ENCODE measurements at regions not wholly inside any gene's neighbourhood (a gene's known extent, or its start where the extent isn't known, plus 50 kb on each side); places are given as distances from the start of the nearest gene placed in this dataset.

DNA sequence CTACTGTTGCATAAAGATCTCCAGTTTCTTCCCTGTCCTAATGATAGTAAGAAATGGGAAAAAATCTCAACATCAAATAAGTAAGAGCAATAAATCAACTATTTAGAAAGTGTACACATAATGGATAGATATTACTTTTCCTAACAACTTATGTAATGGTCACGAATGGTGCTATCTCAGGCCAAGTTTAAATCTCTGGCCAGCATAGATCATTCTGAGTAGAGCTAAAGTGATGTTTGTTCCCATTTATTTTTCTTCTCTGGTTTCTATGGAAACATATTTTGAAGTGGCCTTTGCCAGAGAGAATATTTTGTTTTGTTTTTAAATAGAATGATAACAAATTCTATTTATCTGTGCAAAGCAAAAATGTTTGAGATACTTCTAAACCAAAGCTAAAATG, 249.7 kb upstream of the TTC14 start:
- peaks cover 0 to 5% (median 0%) of the 10 kb centered on the region in 8 donors for H3K9me3 ChIP-seq
- H3K36me3 ChIP-seq = no peaks in the 10 kb centered on the region
- H3K4me3 ChIP-seq = no peak overlapping the region
- no peak overlapping the region for H3K27ac ChIP-seq
- intact Hi-C loops (cut with DNase I; ENCODE audit: low total_unique reads) = no loop called here
- no peak for TF ChIP-seq POLR2A (IDR thresholded peaks at IDR 0.05)
- no peak for TF ChIP-seq POLR2AphosphoS5 (IDR thresholded peaks at IDR 0.05)
- TF ChIP-seq, protein P1, sequence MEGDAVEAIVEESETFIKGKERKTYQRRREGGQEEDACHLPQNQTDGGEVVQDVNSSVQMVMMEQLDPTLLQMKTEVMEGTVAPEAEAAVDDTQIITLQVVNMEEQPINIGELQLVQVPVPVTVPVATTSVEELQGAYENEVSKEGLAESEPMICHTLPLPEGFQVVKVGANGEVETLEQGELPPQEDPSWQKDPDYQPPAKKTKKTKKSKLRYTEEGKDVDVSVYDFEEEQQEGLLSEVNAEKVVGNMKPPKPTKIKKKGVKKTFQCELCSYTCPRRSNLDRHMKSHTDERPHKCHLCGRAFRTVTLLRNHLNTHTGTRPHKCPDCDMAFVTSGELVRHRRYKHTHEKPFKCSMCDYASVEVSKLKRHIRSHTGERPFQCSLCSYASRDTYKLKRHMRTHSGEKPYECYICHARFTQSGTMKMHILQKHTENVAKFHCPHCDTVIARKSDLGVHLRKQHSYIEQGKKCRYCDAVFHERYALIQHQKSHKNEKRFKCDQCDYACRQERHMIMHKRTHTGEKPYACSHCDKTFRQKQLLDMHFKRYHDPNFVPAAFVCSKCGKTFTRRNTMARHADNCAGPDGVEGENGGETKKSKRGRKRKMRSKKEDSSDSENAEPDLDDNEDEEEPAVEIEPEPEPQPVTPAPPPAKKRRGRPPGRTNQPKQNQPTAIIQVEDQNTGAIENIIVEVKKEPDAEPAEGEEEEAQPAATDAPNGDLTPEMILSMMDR (IDR thresholded peaks at IDR 0.05 in 8 of 11, conservative IDR thresholded peaks at IDR 0.05 in 3 of 11) = no peak
- no peaks in the 10 kb centered on the region for H3K27me3 ChIP-seq (replicated peaks in 1 of 7)
- WGBS, 5 donors = 62 to 81% (median 75%) methylated on average over 1 of the region's 1 CpG
- no peak for DNase-seq
- no peaks in the 10 kb centered on the region for H3K4me1 ChIP-seq

DNA sequence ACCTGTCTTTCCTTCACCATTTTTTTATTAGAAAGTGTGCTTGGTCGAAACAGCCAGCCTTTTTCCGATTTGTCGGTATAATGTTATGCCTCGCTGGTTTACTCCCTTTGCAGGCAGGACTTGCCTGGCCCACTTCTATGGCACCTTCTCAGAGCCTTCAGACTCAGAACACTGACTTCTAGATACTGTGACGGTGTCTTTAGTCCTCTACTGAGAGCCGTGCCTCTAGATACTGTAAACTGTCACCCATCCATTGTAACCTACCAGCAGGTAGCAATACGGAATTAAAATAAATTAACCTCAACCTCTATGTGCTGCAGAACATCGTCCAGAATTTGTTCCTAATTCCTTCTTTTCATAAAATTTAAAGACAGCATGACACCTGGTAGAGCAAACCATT, 247.7 kb upstream of the TTC14 start:
- Histone ChIP-seq H3K36me3 (no peaks in the 10 kb centered on the region), H3K27ac (no peak overlapping the region), H3K4me1 (no peaks in the 10 kb centered on the region), H3K9me3 (no peaks in the 10 kb centered on the region), H3K27me3 (replicated peaks in 1 of 7) (no peaks in the 10 kb centered on the region), H3K4me3 (no peak overlapping the region)
- intact Hi-C loops (cut with DNase I; ENCODE audit: low total_unique reads) = no loop called here
- TF ChIP-seq POLR2A (IDR thresholded peaks at IDR 0.05) (no peak), POLR2AphosphoS5 (IDR thresholded peaks at IDR 0.05) (no peak)
- TF ChIP-seq, protein P1 (IDR thresholded peaks at IDR 0.05 in 8 of 11, conservative IDR thresholded peaks at IDR 0.05 in 3 of 11) = no peak
- DNase-seq = no peak
- 74 to 81% (median 80%) methylated on average over 8 of the region's 8 CpGs for WGBS, 5 donors

DNA sequence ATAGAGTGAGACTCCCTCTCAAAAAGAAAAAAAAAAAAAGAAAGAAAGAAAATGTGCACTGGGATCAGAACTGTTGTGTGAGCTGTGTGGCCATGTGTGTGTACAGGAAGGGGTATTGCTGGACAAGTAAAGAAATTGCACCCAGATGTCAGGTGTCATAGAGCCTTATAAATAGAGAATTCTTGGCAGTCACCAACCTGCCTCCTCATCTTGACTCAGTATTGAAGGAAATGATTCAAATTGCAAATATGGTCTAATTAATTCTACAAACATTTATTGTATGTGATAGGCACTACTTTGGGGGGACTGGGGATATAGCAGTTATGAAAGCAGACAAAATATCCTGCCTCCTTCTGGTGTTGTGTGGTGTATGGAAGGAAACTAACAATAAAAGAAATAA, 243.8 kb upstream of the TTC14 start:
- no peaks in the 10 kb centered on the region for H3K27me3 ChIP-seq (replicated peaks in 1 of 7)
- no peaks in the 10 kb centered on the region for H3K36me3 ChIP-seq
- no peak overlapping the region for H3K4me3 ChIP-seq
- intact Hi-C loops (cut with DNase I; ENCODE audit: low total_unique reads) = no loop called here
- no peaks in the 10 kb centered on the region for H3K4me1 ChIP-seq
- no peak overlapping the region for H3K27ac ChIP-seq
- no peak for TF ChIP-seq POLR2AphosphoS5 (IDR thresholded peaks at IDR 0.05)
- no peak for TF ChIP-seq POLR2A (IDR thresholded peaks at IDR 0.05)
- TF ChIP-seq, protein P1 (IDR thresholded peaks at IDR 0.05 in 8 of 11, conservative IDR thresholded peaks at IDR 0.05 in 3 of 11) = no peak
- DNase-seq = no peak
- H3K9me3 ChIP-seq = peaks cover 0 to 6% (median 0%) of the 10 kb centered on the region in 8 donors

DNA sequence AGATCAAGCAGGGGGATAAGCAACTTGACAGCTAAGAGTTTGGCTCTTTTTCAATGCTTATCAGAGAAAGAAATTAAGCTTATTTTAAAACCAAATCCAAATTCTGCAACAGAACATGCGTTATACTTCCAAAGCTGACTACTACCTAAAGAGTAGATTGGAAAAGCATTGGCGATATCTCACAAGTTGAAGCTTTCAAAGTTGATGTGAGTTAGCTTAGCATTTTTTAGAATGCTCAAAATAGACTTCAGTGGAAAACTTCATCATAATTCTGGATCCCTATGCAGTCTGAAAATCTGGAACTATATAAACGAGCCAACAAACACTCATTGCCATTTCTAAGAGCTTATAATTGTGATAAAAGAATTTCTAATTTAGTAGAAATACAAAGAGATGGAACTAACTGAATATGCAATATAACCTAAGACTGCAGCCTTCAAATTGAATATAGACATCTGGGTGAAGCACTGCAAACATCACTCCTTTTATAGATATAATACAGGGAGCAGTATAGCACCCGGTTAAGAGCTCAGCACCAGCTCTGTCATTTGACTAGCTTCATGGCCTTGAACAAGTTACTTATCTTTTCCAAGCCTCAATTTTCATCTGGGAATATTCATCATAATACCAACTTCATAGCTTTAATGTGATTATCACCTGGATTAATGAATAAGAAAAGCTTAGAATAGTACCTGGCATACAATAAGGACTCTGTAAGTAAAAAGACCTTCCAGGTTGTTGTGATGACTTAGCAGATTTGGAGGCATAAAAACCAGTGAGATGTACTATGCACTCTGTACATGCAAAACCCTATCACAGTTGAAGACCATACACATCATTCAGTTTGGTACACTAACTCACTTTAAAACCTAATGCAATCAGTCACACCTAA, 242.7 kb upstream of the TTC14 start:
- Histone ChIP-seq H3K4me3 (no peak overlapping the region), H3K9me3 (peaks cover 0 to 6% (median 0%) of the 10 kb centered on the region in 8 donors), H3K27ac (no peak overlapping the region), H3K36me3 (no peaks in the 10 kb centered on the region), H3K4me1 (no peaks in the 10 kb centered on the region), H3K27me3 (replicated peaks in 1 of 7) (no peaks in the 10 kb centered on the region)
- no peak for DNase-seq
- no peak for TF ChIP-seq POLR2AphosphoS5 (IDR thresholded peaks at IDR 0.05)
- TF ChIP-seq, protein P1 (IDR thresholded peaks at IDR 0.05 in 8 of 11, conservative IDR thresholded peaks at IDR 0.05 in 3 of 11) = no peak
- TF ChIP-seq POLR2A (IDR thresholded peaks at IDR 0.05) = no peak
- 79 to 89% (median 82%) methylated on average over 4 of the region's 4 CpGs for WGBS, 5 donors
- intact Hi-C loops (cut with DNase I; ENCODE audit: low total_unique reads) = no loop called here
